Cardiac muscle cell (in vitro differentiated cells and primary cell): ENCODE measurements at regions not wholly inside any gene's neighbourhood (a gene's known extent, or its start where the extent isn't known, plus 50 kb on each side); places are given as distances from the start of the nearest gene placed in this dataset.

Source experiments
- DNase-seq, 2 donors: peaks; one replicate each; pipeline versions ENCODE4 v3.0.0 to v3.0.0-alpha.2; 2010 to 2017; ENCODE audit warnings: low read depth in 1 of 2, low spot score in 1 of 2
- H3K27ac ChIP-seq: fragments of 200-600 bp; sonication (generic); 2 replicates; pipeline ENCODE4 v1.5.1; 2016
- H3K27me3 ChIP-seq: fragments of 200-600 bp; sonication (generic); 2 replicates; pipeline ENCODE4 v1.6.0; 2016; ENCODE audit warnings: control low read depth
- H3K36me3 ChIP-seq: fragments of 200-600 bp; sonication (generic); 2 replicates; pipeline ENCODE4 v1.5.1; 2016; ENCODE audit warnings: control low read depth
- H3K4me1 ChIP-seq: fragments of 200-600 bp; sonication (generic); 2 replicates; pipeline ENCODE4 v1.8.1; 2017; ENCODE audit warnings: low read depth, mild to moderate bottlenecking, mixed run types
- H3K4me3 ChIP-seq: fragments of 200-600 bp; sonication (generic); 2 replicates; pipeline ENCODE4 v1.5.1; 2016; ENCODE audit warnings: mild to moderate bottlenecking
- H3K9me3 ChIP-seq: fragments of 200-600 bp; sonication (generic); 2 replicates; pipeline ENCODE4 v1.5.1; 2017; ENCODE audit warnings: low read depth, mild to moderate bottlenecking, control low read depth
- CTCF ChIP-seq: IDR thresholded peaks from 2 replicates; pipeline ENCODE4 v1.5.1; 2012; ENCODE audit warnings: low read depth, mild to moderate bottlenecking, low read length

- H3K36me3 ChIP-seq = no peaks in the 10 kb centered on the region
- no peaks in the 10 kb centered on the region for H3K4me1 ChIP-seq
- no peaks in the 10 kb centered on the region for H3K9me3 ChIP-seq
- H3K27ac ChIP-seq = no peak overlapping the region
- no peak for TF ChIP-seq CTCF
- H3K4me3 ChIP-seq = no peak overlapping the region
- no peak for DNase-seq
- no peaks in the 10 kb centered on the region for H3K27me3 ChIP-seq
Measured at GRCh38 chr10:121106611-121107010, 255.4 kb downstream of the WDR11 start.

- Histone ChIP-seq H3K36me3 (no peaks in the 10 kb centered on the region), H3K9me3 (no peaks in the 10 kb centered on the region), H3K27me3 (no peaks in the 10 kb centered on the region), H3K27ac (no peak overlapping the region), H3K4me1 (peaks cover 11% of the 10 kb centered on the region), H3K4me3 (no peak overlapping the region)
- TF ChIP-seq CTCF = no peak
- DNase-seq = no peak
Measured at GRCh38 chr10:121108051-121108450, 256.9 kb downstream of the WDR11 start.

- TF ChIP-seq CTCF = no peak
- Histone ChIP-seq H3K9me3 (no peaks in the 10 kb centered on the region), H3K4me3 (no peak overlapping the region), H3K27me3 (no peaks in the 10 kb centered on the region), H3K4me1 (peaks cover 28% of the 10 kb centered on the region), H3K27ac (no peak overlapping the region), H3K36me3 (no peaks in the 10 kb centered on the region)
- DNase-seq = no peak
Measured at GRCh38 chr10:121110369-121110768, 259.2 kb downstream of the WDR11 start.

- Histone ChIP-seq H3K9me3 (no peaks in the 10 kb centered on the region), H3K27ac (peak overlapping the region; percentile 90), H3K4me3 (no peak overlapping the region), H3K4me1 (peaks cover 28% of the 10 kb centered on the region), H3K27me3 (no peaks in the 10 kb centered on the region), H3K36me3 (no peaks in the 10 kb centered on the region)
- DNase-seq = no peak
- TF ChIP-seq CTCF = no peak
Measured at GRCh38 chr10:121112136-121112535, 261.0 kb downstream of the WDR11 start.

- Histone ChIP-seq H3K36me3 (no peaks in the 10 kb centered on the region), H3K27ac (peak overlapping the region; percentile 90), H3K4me1 (peaks cover 28% of the 10 kb centered on the region), H3K9me3 (no peaks in the 10 kb centered on the region), H3K27me3 (no peaks in the 10 kb centered on the region), H3K4me3 (no peak overlapping the region)
- peak; percentile 9 for TF ChIP-seq CTCF
- DNase-seq = peak in 1 of 2 donors; percentile 32
Measured at GRCh38 chr10:121112579-121113384, 261.6 kb downstream of the WDR11 start.

GRCh38 chr10:121113385-121113696 is 262.2 kb downstream of the WDR11 start:
- Histone ChIP-seq H3K4me3 (no peak overlapping the region), H3K27me3 (no peaks in the 10 kb centered on the region), H3K36me3 (no peaks in the 10 kb centered on the region), H3K27ac (peak overlapping the region; percentile 90), H3K9me3 (no peaks in the 10 kb centered on the region), H3K4me1 (peaks cover 28% of the 10 kb centered on the region)
- no peak for TF ChIP-seq CTCF
- DNase-seq = no peak
